ENCODE measurements at regions not wholly inside any gene's neighbourhood (a gene's known extent, or its start where the extent isn't known, plus 50 kb on each side); places are given as distances from the start of the nearest gene placed in this dataset.

GRCh38 chr10:4719036-4719435 is 107.0 kb upstream of the AKR1E2 start:
- ATAC-seq (no peak), DNase-seq (no peak)
- no peak for TF ChIP-seq CTCF (IDR thresholded peaks at IDR 0.05)
- Mint-ChIP-seq H3K4me1 (peaks cover 0 to 6% of the 10 kb centered on the region in 2 donors), H3K27ac (no peak overlapping the region), H3K4me3 (no peak overlapping the region), H3K36me3 (no peaks in the 10 kb centered on the region), H3K27me3 (ENCODE audit: low read depth in 2 of 2) (peaks cover 9 to 52% of the 10 kb centered on the region in 2 donors), H3K9me3 (no peaks in the 10 kb centered on the region)
- Histone ChIP-seq H3K36me3 (ENCODE audit: control insufficient read depth, insufficient read depth, low read length) (no peaks in the 10 kb centered on the region), H3K4me3 (ENCODE audit: low read length) (no peak overlapping the region), H3K9me3 (ENCODE audit: control insufficient read depth, insufficient read depth, low read length) (no peaks in the 10 kb centered on the region), H3K27me3 (ENCODE audit: control insufficient read depth, insufficient read depth, low read length) (no peaks in the 10 kb centered on the region), H3K4me1 (ENCODE audit: control insufficient read depth, insufficient read depth, low read length) (no peaks in the 10 kb centered on the region), H3K27ac (ENCODE audit: low read length) (no peak overlapping the region)
- intact Hi-C loops (cut with micrococcal nuclease): no loop called here
- 75% methylated on average over 1 of the region's 1 CpG for WGBS (ENCODE audit: insufficient coverage)

- Histone ChIP-seq H3K9me3 (ENCODE audit: control insufficient read depth, insufficient read depth, low read length) (no peaks in the 10 kb centered on the region), H3K36me3 (ENCODE audit: control insufficient read depth, insufficient read depth, low read length) (no peaks in the 10 kb centered on the region), H3K4me1 (ENCODE audit: control insufficient read depth, insufficient read depth, low read length) (no peaks in the 10 kb centered on the region), H3K4me3 (ENCODE audit: low read length) (no peak overlapping the region), H3K27me3 (ENCODE audit: control insufficient read depth, insufficient read depth, low read length) (no peaks in the 10 kb centered on the region), H3K27ac (ENCODE audit: low read length) (no peak overlapping the region)
- H3K4me1 Mint-ChIP-seq: peaks cover 0 to 6% of the 10 kb centered on the region in 2 donors
- no peak for ATAC-seq
- no peak for TF ChIP-seq CTCF (IDR thresholded peaks at IDR 0.05)
- no peaks in the 10 kb centered on the region for H3K36me3 Mint-ChIP-seq
- intact Hi-C loops (cut with micrococcal nuclease): no loop called here
- H3K4me3 Mint-ChIP-seq: no peak overlapping the region
- no peak for DNase-seq
- peaks cover 9 to 52% of the 10 kb centered on the region in 2 donors for H3K27me3 Mint-ChIP-seq (ENCODE audit: low read depth in 2 of 2)
- no peaks in the 10 kb centered on the region for H3K9me3 Mint-ChIP-seq
- no peak overlapping the region for H3K27ac Mint-ChIP-seq
- no CpG with 5 or more reads among the region's 4 CpGs for WGBS (ENCODE audit: insufficient coverage)
Measured at GRCh38 chr10:4718544-4718943, 107.5 kb upstream of the AKR1E2 start.

- Mint-ChIP-seq H3K36me3 (no peaks in the 10 kb centered on the region), H3K4me1 (peaks cover 0 to 6% of the 10 kb centered on the region in 2 donors), H3K27me3 (ENCODE audit: low read depth in 2 of 2) (peaks cover 9 to 52% of the 10 kb centered on the region in 2 donors), H3K27ac (no peak overlapping the region), H3K4me3 (no peak overlapping the region), H3K9me3 (no peaks in the 10 kb centered on the region)
- TF ChIP-seq CTCF (IDR thresholded peaks at IDR 0.05): no peak
- ATAC-seq (no peak), DNase-seq (no peak)
- Histone ChIP-seq H3K27ac (ENCODE audit: low read length) (no peak overlapping the region), H3K27me3 (ENCODE audit: control insufficient read depth, insufficient read depth, low read length) (no peaks in the 10 kb centered on the region), H3K9me3 (ENCODE audit: control insufficient read depth, insufficient read depth, low read length) (no peaks in the 10 kb centered on the region), H3K4me3 (ENCODE audit: low read length) (no peak overlapping the region), H3K4me1 (ENCODE audit: control insufficient read depth, insufficient read depth, low read length) (no peaks in the 10 kb centered on the region), H3K36me3 (ENCODE audit: control insufficient read depth, insufficient read depth, low read length) (no peaks in the 10 kb centered on the region)
- intact Hi-C loops (cut with micrococcal nuclease): no loop called here
- WGBS (ENCODE audit: insufficient coverage): 100% methylated on average over 1 of the region's 1 CpG
Measured at GRCh38 chr10:4717670-4718069, 108.3 kb upstream of the AKR1E2 start.

GRCh38 chr10:4710858-4711257 is 115.1 kb upstream of the AKR1E2 start:
- no peaks in the 10 kb centered on the region for H3K4me1 Mint-ChIP-seq
- 61% methylated on average over 3 of the region's 3 CpGs for WGBS (ENCODE audit: insufficient coverage)
- H3K4me3 ChIP-seq (ENCODE audit: low read length): no peak overlapping the region
- no peak for ATAC-seq
- intact Hi-C loops (cut with micrococcal nuclease): no loop called here
- peaks cover 15 to 28% of the 10 kb centered on the region in 2 donors for H3K27me3 Mint-ChIP-seq (ENCODE audit: low read depth in 2 of 2)
- no peak overlapping the region for H3K4me3 Mint-ChIP-seq
- DNase-seq: no peak
- H3K36me3 ChIP-seq (ENCODE audit: control insufficient read depth, insufficient read depth, low read length): no peaks in the 10 kb centered on the region
- H3K4me1 ChIP-seq (ENCODE audit: control insufficient read depth, insufficient read depth, low read length): no peaks in the 10 kb centered on the region
- no peaks in the 10 kb centered on the region for H3K36me3 Mint-ChIP-seq
- H3K27ac ChIP-seq (ENCODE audit: low read length): no peak overlapping the region
- H3K27me3 ChIP-seq (ENCODE audit: control insufficient read depth, insufficient read depth, low read length): no peaks in the 10 kb centered on the region
- TF ChIP-seq CTCF (IDR thresholded peaks at IDR 0.05): no peak
- H3K9me3 Mint-ChIP-seq: no peaks in the 10 kb centered on the region
- H3K9me3 ChIP-seq (ENCODE audit: control insufficient read depth, insufficient read depth, low read length): no peaks in the 10 kb centered on the region
- no peak overlapping the region for H3K27ac Mint-ChIP-seq

Data from natural killer cell (primary cell).